GM23338 (cell line): ENCODE measurements at regions not wholly inside any gene's neighbourhood (a gene's known extent, or its start where the extent isn't known, plus 50 kb on each side); places are given as distances from the start of the nearest gene placed in this dataset.

Source experiments
- ATAC-seq: fragments of 200-7000 bp; cut with Tn5 transposase; 3 replicates; pipeline ENCODE4 v1.9.1; 2020
- DNase-seq: peaks from one replicate; pipeline ENCODE4 v3.0.0-alpha.2; 2015; ENCODE audit warnings: low spot score
- H2AFZ ChIP-seq: fragments of 200-600 bp; sonication (generic); 2 replicates; pipeline ENCODE4 v1.8.0; 2016; ENCODE audit warnings: antibody characterized with exemption, mild to moderate bottlenecking, moderate library complexity
- H3F3A ChIP-seq: fragments of 200-600 bp; sonication (generic); replicated peaks from 2 replicates; pipeline ENCODE4 v1.8.0; 2017; ENCODE audit warnings: antibody characterized with exemption, mixed run types, low read depth
- H3K27ac ChIP-seq: fragments of 200-600 bp; sonication (generic); 2 replicates; pipeline ENCODE4 v1.6.1; 2016; ENCODE audit warnings: low read depth
- H3K27me3 ChIP-seq: fragments of 200-600 bp; sonication (generic); 2 replicates; pipeline ENCODE4 v1.8.0; 2016; ENCODE audit warnings: mild to moderate bottlenecking, mixed run types, moderate library complexity; ENCODE audit not compliant: insufficient read depth
- H3K36me3 ChIP-seq: fragments of 200-600 bp; sonication (generic); 2 replicates; pipeline ENCODE4 v1.8.0; 2016; ENCODE audit warnings: mild to moderate bottlenecking; ENCODE audit not compliant: insufficient read depth
- H3K4me1 ChIP-seq: fragments of 200-600 bp; sonication (generic); 2 replicates; pipeline ENCODE4 v1.8.0; 2016; ENCODE audit warnings: mild to moderate bottlenecking, moderate library complexity; ENCODE audit not compliant: insufficient read depth
- H3K4me2 ChIP-seq: fragments of 200-600 bp; sonication (generic); 2 replicates; pipeline ENCODE4 v1.7.1; 2017; ENCODE audit warnings: mixed run types
- H3K4me3 ChIP-seq: fragments of 200-600 bp; sonication (generic); 2 replicates; pipeline ENCODE4 v1.6.1; 2016; ENCODE audit warnings: mixed run types
- H3K79me2 ChIP-seq: fragments of 200-600 bp; sonication (generic); replicated peaks from 2 replicates; pipeline ENCODE4 v1.8.0; 2017; ENCODE audit warnings: mild to moderate bottlenecking; ENCODE audit not compliant: insufficient read depth
- H3K9me2 ChIP-seq: fragments of 200-600 bp; sonication (generic); 2 replicates; pipeline ENCODE4 v1.8.0; 2017; ENCODE audit not compliant: insufficient read depth
- H4K20me1 ChIP-seq: fragments of 200-600 bp; sonication (generic); replicated peaks from 2 replicates; pipeline ENCODE4 v1.8.0; 2017; ENCODE audit warnings: mild to moderate bottlenecking; ENCODE audit not compliant: insufficient read depth
- H3K27ac Mint-ChIP-seq: 2 replicates; pipeline ENCODE4 v1.8.0; 2020; ENCODE audit warnings: inconsistent platforms, mild to moderate bottlenecking, moderate library complexity, mixed read lengths
- H3K27me3 Mint-ChIP-seq: 3 replicates; pipeline ENCODE4 v1.8.0; 2022; ENCODE audit warnings: low read depth, mild to moderate bottlenecking, moderate library complexity, mixed read lengths, inconsistent platforms; ENCODE audit not compliant: insufficient read depth, poor library complexity
- H3K36me3 Mint-ChIP-seq: 3 replicates; pipeline ENCODE4 v1.8.0; 2021; ENCODE audit warnings: low read depth, mild to moderate bottlenecking, inconsistent platforms, moderate library complexity, mixed read lengths
- H3K4me1 Mint-ChIP-seq: 3 replicates; pipeline ENCODE4 v1.8.0; 2020; ENCODE audit warnings: mild to moderate bottlenecking, inconsistent platforms, mixed read lengths
- H3K4me3 Mint-ChIP-seq: 3 replicates; pipeline ENCODE4 v1.8.0; 2021; ENCODE audit warnings: moderate library complexity, mild to moderate bottlenecking, inconsistent platforms, mixed read lengths
- H3K9me3 Mint-ChIP-seq: 3 replicates; pipeline ENCODE4 v1.8.0; 2020; ENCODE audit warnings: moderate library complexity, mild to moderate bottlenecking, inconsistent platforms, mixed read lengths
- CREB1 ChIP-seq: fragments of 250-450 bp; sonication (Bioruptor Pico); IDR thresholded peaks from 2 replicates; pipeline ENCODE4 v1.5.0; 2020; ENCODE audit warnings: low read depth, mild to moderate bottlenecking, moderate library complexity
- CTCF ChIP-seq, 2 experiments: fragments of 200-600 bp in 1 of 2; sonication (generic) in 1 of 2; conservative IDR thresholded peaks; 2 replicates each; pipeline versions ENCODE4 v1.5.1 to v1.6.1; 2016 to 2017; ENCODE audit warnings: antibody characterized with exemption in 2 of 2, low read depth in 2 of 2, mild to moderate bottlenecking in 2 of 2, moderate library complexity in 1 of 2
- JUNB ChIP-seq: IDR thresholded peaks from one replicate; pipeline ENCODE4 v1.6.1; 2016; ENCODE audit warnings: antibody characterized with exemption; ENCODE audit not compliant: unreplicated experiment
- NANOG ChIP-seq: IDR thresholded peaks from 2 replicates; pipeline ENCODE4 v1.6.1; 2016; ENCODE audit warnings: antibody characterized with exemption, borderline replicate concordance
- ZNF114 ChIP-seq: fragments of 250-450 bp; sonication (Bioruptor Pico); IDR thresholded peaks from 2 replicates; pipeline ENCODE4 v1.5.0; 2020; ENCODE audit warnings: mild to moderate bottlenecking, moderate library complexity
- ZNF331 ChIP-seq: fragments of 250-450 bp; sonication (Bioruptor Pico); IDR thresholded peaks from 2 replicates; pipeline ENCODE4 v1.5.0; 2020; ENCODE audit warnings: low read depth, mild to moderate bottlenecking, moderate library complexity
- ZNF462 ChIP-seq: fragments of 250-450 bp; sonication (Bioruptor Pico); IDR thresholded peaks from 2 replicates; pipeline ENCODE4 v1.5.0; 2020; ENCODE audit warnings: mild to moderate bottlenecking, moderate library complexity

- no peaks in the 10 kb centered on the region for H3K27me3 Mint-ChIP-seq
- no peak overlapping the region for H2AFZ ChIP-seq
- peaks cover 8% of the 10 kb centered on the region; the same call in 2 of the 3 replicates for H3K36me3 Mint-ChIP-seq
- no peaks in the 10 kb centered on the region; the same call in 1 of the 2 replicates for H3K36me3 ChIP-seq
- H3K4me1 ChIP-seq, result no peaks in the 10 kb centered on the region
- no peak overlapping the region for H3K4me3 Mint-ChIP-seq
- no peaks in the 10 kb centered on the region for H3K9me2 ChIP-seq
- DNase-seq, result no peak
- no peak overlapping the region for H3K4me3 ChIP-seq
- no peaks in the 10 kb centered on the region for H3K79me2 ChIP-seq
- no peak overlapping the region for H3K27ac ChIP-seq
- ATAC-seq, result no peak
- no peaks in the 10 kb centered on the region for H4K20me1 ChIP-seq
- H3K9me3 Mint-ChIP-seq, result peaks cover 86% of the 10 kb centered on the region
- TF ChIP-seq ZNF114 (CRISPR knock-in tag) (no peak), ZNF331 (CRISPR knock-in tag) (no peak), CREB1 (CRISPR knock-in tag) (no peak), NANOG (no peak)
- no peaks in the 10 kb centered on the region for H3K4me1 Mint-ChIP-seq
- no peak overlapping the region for H3K4me2 ChIP-seq
- no peak overlapping the region for H3K27ac Mint-ChIP-seq
- H3F3A ChIP-seq, result no peaks in the 10 kb centered on the region
- H3K27me3 ChIP-seq, result no peaks in the 10 kb centered on the region
These were observed 301.8 kb upstream of the RAG2 start for GRCh38 chr11:36899800-36900199.

GRCh38 chr11:36890841-36891240 is 292.8 kb upstream of the RAG2 start:
- TF ChIP-seq ZNF462 (no peak), NANOG (no peak), CTCF (conservative IDR thresholded peaks at IDR 0.05; ENCODE audit: low read depth in 2 of 2) (no peak), ZNF331 (CRISPR knock-in tag) (no peak), JUNB (no peak)
- no peak for ATAC-seq
- Mint-ChIP-seq H3K4me3 (no peak overlapping the region), H3K9me3 (peaks cover 66% of the 10 kb centered on the region), H3K27ac (no peak overlapping the region), H3K4me1 (no peaks in the 10 kb centered on the region), H3K36me3 (peaks cover 6% of the 10 kb centered on the region), H3K27me3 (peaks cover 2% of the 10 kb centered on the region)
- H2AFZ ChIP-seq, result no peak overlapping the region
- no peaks in the 10 kb centered on the region for H4K20me1 ChIP-seq
- no peak overlapping the region for H3K27ac ChIP-seq
- H3K4me3 ChIP-seq, result no peak overlapping the region
- no peaks in the 10 kb centered on the region for H3K27me3 ChIP-seq
- no peaks in the 10 kb centered on the region for H3K4me1 ChIP-seq
- H3K9me2 ChIP-seq, result no peaks in the 10 kb centered on the region
- no peaks in the 10 kb centered on the region for H3F3A ChIP-seq
- H3K4me2 ChIP-seq, result no peak overlapping the region
- no peak for DNase-seq
- peaks cover 7% of the 10 kb centered on the region; the same call in 1 of the 2 replicates for H3K36me3 ChIP-seq
- H3K79me2 ChIP-seq, result no peaks in the 10 kb centered on the region
